Stimulated activated CD8-positive, alpha-beta memory T cell treated with anti-CD3 and anti-CD28 coated beads, Interleukin-4, amount 100 ng/mL, for 48 hours (primary cell): ENCODE measurements at regions not wholly inside any gene's neighbourhood (a gene's known extent, or its start where the extent isn't known, plus 50 kb on each side); places are given as distances from the start of the nearest gene placed in this dataset.
"Not testable (repeated sequence)": the region's sequence is repeated elsewhere in the genome, so short reads cannot be mapped to it uniquely, and the experiment has no call there.

Experiments used
- DNase-seq: peaks from one replicate; pipeline ENCODE4 v3.0.0-alpha.2; 2020

GRCh38 chr10:28869606-28870201, 192.4 kb downstream of the BAMBI start:
- no peak for DNase-seq

GRCh38 chr10:28871665-28872064, 194.3 kb downstream of the BAMBI start:
- no peak for DNase-seq

GRCh38 chr10:28872587-28873165, 195.4 kb downstream of the BAMBI start:
- DNase-seq: no peak

GRCh38 chr10:28873540-28873939, 196.2 kb downstream of the BAMBI start:
- no peak for DNase-seq

GRCh38 chr10:28874210-28874609, 196.9 kb downstream of the BAMBI start:
- DNase-seq: no peak

- DNase-seq: no peak
Observed at GRCh38 chr10:28875549-28876081, 198.3 kb downstream of the BAMBI start.

- no peak for DNase-seq
Observed at GRCh38 chr10:28878236-28878970, 201.1 kb downstream of the BAMBI start.

GRCh38 chr10:28879246-28879645, 201.9 kb downstream of the BAMBI start:
- DNase-seq: no peak

GRCh38 chr10:28879875-28880682, 202.8 kb downstream of the BAMBI start:
- no peak for DNase-seq

- DNase-seq: no peak
Observed at GRCh38 chr10:28880683-28880950, 203.3 kb downstream of the BAMBI start.

- DNase-seq: no peak
Observed at GRCh38 chr10:28881171-28881882, 204.0 kb downstream of the BAMBI start.

- DNase-seq: no peak
Observed at GRCh38 chr10:28883741-28884423, 206.6 kb downstream of the BAMBI start.

GRCh38 chr10:28890121-28890950, 213.0 kb downstream of the BAMBI start:
- DNase-seq: no peak

- DNase-seq: no peak
Observed at GRCh38 chr10:28891058-28891713, 213.9 kb downstream of the BAMBI start.

- no peak for DNase-seq
Observed at GRCh38 chr10:28892818-28893547, 215.7 kb downstream of the BAMBI start.

GRCh38 chr10:28894146-28894545, 216.8 kb downstream of the BAMBI start:
- no peak for DNase-seq

GRCh38 chr10:28895671-28896070, 218.3 kb downstream of the BAMBI start:
- not testable (repeated sequence) for DNase-seq

GRCh38 chr10:28896791-28897409, 219.6 kb downstream of the BAMBI start:
- not testable (repeated sequence) for DNase-seq
